ENCODE measurements at regions not wholly inside any gene's neighbourhood (a gene's known extent, or its start where the extent isn't known, plus 50 kb on each side); places are given as distances from the start of the nearest gene placed in this dataset.

GRCh38 chr6:14454473-14454775 lies 336.9 kb downstream of the CD83 start:
- no peak for TF ChIP-seq CTCF (IDR thresholded peaks at IDR 0.05)
- Histone ChIP-seq H3K9me3 (no peaks in the 10 kb centered on the region), H3K27me3 (ENCODE audit: insufficient read depth in 3 of 3, low read length in 2 of 3) (no peaks in the 10 kb centered on the region), H3K4me3 (no peak overlapping the region), H3K27ac (no peak overlapping the region), H3K36me3 (ENCODE audit: insufficient read depth in 1 of 2, low read depth in 1 of 2) (no peaks in the 10 kb centered on the region), H3K4me1 (no peaks in the 10 kb centered on the region)
- WGBS, 3 donors = 56 to 62% (median 59%) methylated on average over 4 of the region's 4 CpGs
- ATAC-seq (no peak), DNase-seq (no peak)
- intact Hi-C loops (cut with DNase I) = no loop called here

GRCh38 chr6:14455427-14455826 lies 337.9 kb downstream of the CD83 start:
- no peak for TF ChIP-seq CTCF (IDR thresholded peaks at IDR 0.05)
- H3K9me3 ChIP-seq = no peaks in the 10 kb centered on the region
- intact Hi-C loops (cut with DNase I) = no loop called here
- no peak overlapping the region for H3K27ac ChIP-seq
- no peak for DNase-seq
- no peaks in the 10 kb centered on the region for H3K36me3 ChIP-seq (ENCODE audit: insufficient read depth in 1 of 2, low read depth in 1 of 2)
- H3K27me3 ChIP-seq (ENCODE audit: insufficient read depth in 3 of 3, low read length in 2 of 3) = no peaks in the 10 kb centered on the region
- 87 to 92% (median 90%) methylated on average over 3 of the region's 3 CpGs for WGBS, 3 donors
- H3K4me3 ChIP-seq = no peak overlapping the region
- H3K4me1 ChIP-seq = no peaks in the 10 kb centered on the region
- ATAC-seq = no peak

- WGBS, 3 donors = 81 to 89% (median 87%) methylated on average over 8 of the region's 8 CpGs
- Histone ChIP-seq H3K27ac (no peak overlapping the region), H3K36me3 (ENCODE audit: insufficient read depth in 1 of 2, low read depth in 1 of 2) (no peaks in the 10 kb centered on the region), H3K9me3 (no peaks in the 10 kb centered on the region), H3K4me1 (no peaks in the 10 kb centered on the region), H3K4me3 (no peak overlapping the region), H3K27me3 (ENCODE audit: insufficient read depth in 3 of 3, low read length in 2 of 3) (no peaks in the 10 kb centered on the region)
- TF ChIP-seq CTCF (IDR thresholded peaks at IDR 0.05) = no peak
- ATAC-seq = no peak
- no peak for DNase-seq
- intact Hi-C loops (cut with DNase I) = no loop called here
Measured at GRCh38 chr6:14455876-14456648, 338.5 kb downstream of the CD83 start.

- no peak overlapping the region for H3K27ac ChIP-seq
- H3K9me3 ChIP-seq = no peaks in the 10 kb centered on the region
- 75 to 95% (median 93%) methylated on average over 1 of the region's 1 CpG for WGBS, 3 donors
- TF ChIP-seq CTCF (IDR thresholded peaks at IDR 0.05) = no peak
- H3K4me1 ChIP-seq = no peaks in the 10 kb centered on the region
- no peaks in the 10 kb centered on the region for H3K36me3 ChIP-seq (ENCODE audit: insufficient read depth in 1 of 2, low read depth in 1 of 2)
- no peaks in the 10 kb centered on the region for H3K27me3 ChIP-seq (ENCODE audit: insufficient read depth in 3 of 3, low read length in 2 of 3)
- intact Hi-C loops (cut with DNase I) = no loop called here
- no peak for DNase-seq
- ATAC-seq = peak in 1 of 4 donors; percentile 32
- H3K4me3 ChIP-seq = no peak overlapping the region
Measured at GRCh38 chr6:14456941-14457340, 339.4 kb downstream of the CD83 start.

GRCh38 chr6:14458669-14459266 lies 341.2 kb downstream of the CD83 start:
- H3K27ac ChIP-seq = no peak overlapping the region
- 73 to 75% (median 75%) methylated on average over 5 of the region's 5 CpGs for WGBS, 3 donors
- ATAC-seq (no peak), DNase-seq (no peak)
- no peak for TF ChIP-seq CTCF (IDR thresholded peaks at IDR 0.05)
- H3K36me3 ChIP-seq (ENCODE audit: insufficient read depth in 1 of 2, low read depth in 1 of 2) = no peaks in the 10 kb centered on the region
- intact Hi-C loops (cut with DNase I) = no loop called here
- H3K4me3 ChIP-seq = no peak overlapping the region
- no peaks in the 10 kb centered on the region for H3K9me3 ChIP-seq
- H3K27me3 ChIP-seq (ENCODE audit: insufficient read depth in 3 of 3, low read length in 2 of 3) = no peaks in the 10 kb centered on the region
- H3K4me1 ChIP-seq = no peaks in the 10 kb centered on the region
